Natural killer cell (primary cell): ENCODE measurements at regions not wholly inside any gene's neighbourhood (a gene's known extent, or its start where the extent isn't known, plus 50 kb on each side); places are given as distances from the start of the nearest gene placed in this dataset.

ENCODE experiments used
- ATAC-seq, 3 donors: fragments of 150-1000 bp in 2 of 3; fragments of 200-7000 bp in 1 of 3; cut with Tn5 transposase; 1 replicate in 1 of 3; 2 replicates in 2 of 3; pipeline ENCODE4 v1.10.0; 2021; ENCODE audit warnings: mild to moderate bottlenecking in 2 of 3, moderate library complexity in 2 of 3
- DNase-seq, 2 donors: peaks; one replicate each; pipeline versions ENCODE4 v3.0.0 to v3.0.0-alpha.2; 2013 to 2021; ENCODE audit warnings: mixed read lengths in 1 of 2
- H3K27ac ChIP-seq: one replicate; pipeline ENCODE4 v1.5.1; 2013; ENCODE audit warnings: mild to moderate bottlenecking, low read length
- H3K27me3 ChIP-seq: one replicate; pipeline ENCODE4 v1.6.1; 2013; ENCODE audit warnings: low read length; ENCODE audit not compliant: control insufficient read depth, insufficient read depth
- H3K36me3 ChIP-seq: one replicate; pipeline ENCODE4 v1.6.1; 2013; ENCODE audit warnings: low read length; ENCODE audit not compliant: control insufficient read depth, insufficient read depth
- H3K4me1 ChIP-seq: one replicate; pipeline ENCODE4 v1.6.1; 2013; ENCODE audit warnings: low read length; ENCODE audit not compliant: control insufficient read depth, insufficient read depth
- H3K4me3 ChIP-seq: one replicate; pipeline ENCODE4 v1.5.1; 2013; ENCODE audit warnings: low read length
- H3K9me3 ChIP-seq: one replicate; pipeline ENCODE4 v1.6.1; 2013; ENCODE audit warnings: low read length; ENCODE audit not compliant: control insufficient read depth, insufficient read depth
- H3K27ac Mint-ChIP-seq, 2 donors: one replicate each; pipeline ENCODE4 v1.8.0; 2022; ENCODE audit warnings: mild to moderate bottlenecking in 2 of 2, mixed read lengths in 2 of 2, moderate library complexity in 1 of 2
- H3K27me3 Mint-ChIP-seq, 2 donors: one replicate each; pipeline ENCODE4 v1.8.0; 2022; ENCODE audit warnings: low read depth in 2 of 2, mixed read lengths in 2 of 2
- H3K36me3 Mint-ChIP-seq: one replicate; pipeline ENCODE4 v1.8.0; 2022; ENCODE audit warnings: mixed read lengths
- H3K4me1 Mint-ChIP-seq, 2 donors: one replicate each; pipeline ENCODE4 v1.8.0; 2022; ENCODE audit warnings: mixed read lengths in 2 of 2
- H3K4me3 Mint-ChIP-seq: one replicate; pipeline ENCODE4 v1.8.0; 2022; ENCODE audit warnings: mild to moderate bottlenecking, moderate library complexity, mixed read lengths
- H3K9me3 Mint-ChIP-seq, 2 donors: one replicate each; pipeline ENCODE4 v1.8.0; 2022; ENCODE audit warnings: mixed read lengths in 2 of 2
- CTCF ChIP-seq: fragments of 200-600 bp; IDR thresholded peaks from one replicate; pipeline ENCODE4 v1.8.0; 2022; ENCODE audit warnings: antibody characterized with exemption
- WGBS: methylation state at CpG from one replicate; pipeline ENCODE4 v1.1.7; 2013; ENCODE audit warnings: missing lambda C conversion rate; ENCODE audit not compliant: insufficient coverage; 5-methylcytosine and 5-hydroxymethylcytosine counted together
- intact Hi-C: fragments of 100-400 bp; cut with micrococcal nuclease; formaldehyde crosslinking; loops from one replicate; pipeline ENCODE4 v1.14.2; 2022

GRCh38 chr3:170797685-170798084 is 72.3 kb downstream of the RPL22L1 start:
- 77% methylated on average over 4 of the region's 5 CpGs for WGBS

GRCh38 chr3:170792471-170792870 is 77.5 kb downstream of the RPL22L1 start:
- H3K27ac Mint-ChIP-seq, result no peak overlapping the region
- no peaks in the 10 kb centered on the region for H3K4me1 Mint-ChIP-seq
- no peak overlapping the region for H3K27ac ChIP-seq
- intact Hi-C loops, result no loop called here
- H3K9me3 ChIP-seq, result no peaks in the 10 kb centered on the region
- H3K36me3 ChIP-seq, result no peaks in the 10 kb centered on the region
- no peak for TF ChIP-seq CTCF
- no peak for DNase-seq
- no peak for ATAC-seq
- H3K36me3 Mint-ChIP-seq, result no peaks in the 10 kb centered on the region
- 91% methylated on average over 1 of the region's 1 CpG for WGBS
- no peak overlapping the region for H3K4me3 ChIP-seq
- peaks cover 6 to 14% of the 10 kb centered on the region in 2 donors for H3K27me3 Mint-ChIP-seq
- no peaks in the 10 kb centered on the region for H3K9me3 Mint-ChIP-seq
- H3K27me3 ChIP-seq, result peaks cover 2% of the 10 kb centered on the region
- H3K4me3 Mint-ChIP-seq, result no peak overlapping the region
- H3K4me1 ChIP-seq, result no peaks in the 10 kb centered on the region

More at GRCh38 chr3:170797685-170798084, 72.3 kb downstream of the RPL22L1 start:
- H3K9me3 Mint-ChIP-seq, result no peaks in the 10 kb centered on the region
- intact Hi-C loops, result no loop called here
- no peak overlapping the region for H3K27ac ChIP-seq
- H3K36me3 ChIP-seq, result no peaks in the 10 kb centered on the region
- no peaks in the 10 kb centered on the region for H3K4me1 ChIP-seq
- H3K4me1 Mint-ChIP-seq, result no peaks in the 10 kb centered on the region
- H3K27me3 ChIP-seq, result peaks cover 5% of the 10 kb centered on the region
- H3K27me3 Mint-ChIP-seq, result peaks cover 19 to 45% of the 10 kb centered on the region in 2 donors
- H3K9me3 ChIP-seq, result no peaks in the 10 kb centered on the region
- no peak for TF ChIP-seq CTCF
- H3K4me3 Mint-ChIP-seq, result no peak overlapping the region
- DNase-seq (no peak), ATAC-seq (no peak)
- H3K4me3 ChIP-seq, result no peak overlapping the region
- H3K36me3 Mint-ChIP-seq, result no peaks in the 10 kb centered on the region
- no peak overlapping the region for H3K27ac Mint-ChIP-seq

GRCh38 chr3:170790647-170791046 is 79.3 kb downstream of the RPL22L1 start:
- Mint-ChIP-seq H3K36me3 (no peaks in the 10 kb centered on the region), H3K27ac (no peak overlapping the region), H3K4me3 (no peak overlapping the region), H3K27me3 (peaks cover 8 to 15% of the 10 kb centered on the region in 2 donors), H3K4me1 (no peaks in the 10 kb centered on the region), H3K9me3 (no peaks in the 10 kb centered on the region)
- no peak for TF ChIP-seq CTCF
- WGBS, result no CpG with 5 or more reads among the region's 1 CpG
- no peak overlapping the region for H3K4me3 ChIP-seq
- H3K4me1 ChIP-seq, result no peaks in the 10 kb centered on the region
- ATAC-seq, result no peak
- no peaks in the 10 kb centered on the region for H3K9me3 ChIP-seq
- no peak for DNase-seq
- H3K27me3 ChIP-seq, result peaks cover 2% of the 10 kb centered on the region
- H3K36me3 ChIP-seq, result no peaks in the 10 kb centered on the region
- no peak overlapping the region for H3K27ac ChIP-seq
- intact Hi-C loops, result no loop called here

DNA sequence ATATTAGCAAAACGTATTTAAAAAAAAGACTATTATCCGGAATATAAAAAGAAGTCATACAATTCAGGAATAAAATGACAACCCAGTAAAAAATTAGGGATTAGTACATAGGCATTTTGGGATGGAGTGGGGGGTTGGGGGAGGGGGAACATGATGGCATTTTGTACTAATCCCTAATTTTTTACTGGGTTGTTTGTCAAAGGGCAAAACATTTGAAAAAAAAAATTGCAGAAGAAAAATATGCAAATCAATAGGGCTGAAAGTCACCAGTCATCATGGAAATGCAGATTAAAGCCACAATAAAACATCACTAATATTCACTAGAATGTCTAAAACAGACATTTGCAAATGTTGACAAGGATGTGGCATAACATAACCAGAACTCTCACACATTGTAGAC is 82.5 kb downstream of the RPL22L1 start:
- peaks cover 8% of the 10 kb centered on the region for H3K27me3 ChIP-seq
- intact Hi-C loops, result no loop called here
- TF ChIP-seq CTCF, result no peak
- no peaks in the 10 kb centered on the region for H3K4me1 ChIP-seq
- H3K27ac Mint-ChIP-seq, result no peak overlapping the region
- H3K27me3 Mint-ChIP-seq, result peaks cover 30 to 40% of the 10 kb centered on the region in 2 donors
- no CpG with 5 or more reads among the region's 2 CpGs for WGBS
- no peaks in the 10 kb centered on the region for H3K9me3 Mint-ChIP-seq
- no peaks in the 10 kb centered on the region for H3K36me3 ChIP-seq
- no peak overlapping the region for H3K4me3 ChIP-seq
- DNase-seq, result no peak
- H3K27ac ChIP-seq, result no peak overlapping the region
- H3K9me3 ChIP-seq, result no peaks in the 10 kb centered on the region
- no peak overlapping the region for H3K4me3 Mint-ChIP-seq
- H3K36me3 Mint-ChIP-seq, result no peaks in the 10 kb centered on the region
- ATAC-seq, result no peak
- no peaks in the 10 kb centered on the region for H3K4me1 Mint-ChIP-seq
